Uterus (tissue), 2 donors: ENCODE measurements at regions not wholly inside any gene's neighbourhood (a gene's known extent, or its start where the extent isn't known, plus 50 kb on each side); places are given as distances from the start of the nearest gene placed in this dataset.

Experiments
- POLR2A ChIP-seq, 2 donors: fragments of 450-650 bp; IDR thresholded peaks; one replicate each; pipeline ENCODE4 v1.6.1; 2016; ENCODE audit warnings: antibody characterized with exemption in 2 of 2, mild to moderate bottlenecking in 1 of 2, moderate library complexity in 1 of 2
- TF ChIP-seq, protein P1 (sequence below), 4 experiments: fragments of 200-600 bp in 2 of 4; fragments of 450-650 bp in 2 of 4; sonication (generic) in 2 of 4; IDR thresholded peaks; one replicate each; pipeline ENCODE4 v1.5.1; 2016 to 2019; ENCODE audit warnings: antibody characterized with exemption in 4 of 4, mild to moderate bottlenecking in 2 of 4, moderate library complexity in 1 of 4

GRCh38 chr10:78298835-78299234 lies 265.2 kb downstream of the RPS24 start:
- TF ChIP-seq, protein P1, sequence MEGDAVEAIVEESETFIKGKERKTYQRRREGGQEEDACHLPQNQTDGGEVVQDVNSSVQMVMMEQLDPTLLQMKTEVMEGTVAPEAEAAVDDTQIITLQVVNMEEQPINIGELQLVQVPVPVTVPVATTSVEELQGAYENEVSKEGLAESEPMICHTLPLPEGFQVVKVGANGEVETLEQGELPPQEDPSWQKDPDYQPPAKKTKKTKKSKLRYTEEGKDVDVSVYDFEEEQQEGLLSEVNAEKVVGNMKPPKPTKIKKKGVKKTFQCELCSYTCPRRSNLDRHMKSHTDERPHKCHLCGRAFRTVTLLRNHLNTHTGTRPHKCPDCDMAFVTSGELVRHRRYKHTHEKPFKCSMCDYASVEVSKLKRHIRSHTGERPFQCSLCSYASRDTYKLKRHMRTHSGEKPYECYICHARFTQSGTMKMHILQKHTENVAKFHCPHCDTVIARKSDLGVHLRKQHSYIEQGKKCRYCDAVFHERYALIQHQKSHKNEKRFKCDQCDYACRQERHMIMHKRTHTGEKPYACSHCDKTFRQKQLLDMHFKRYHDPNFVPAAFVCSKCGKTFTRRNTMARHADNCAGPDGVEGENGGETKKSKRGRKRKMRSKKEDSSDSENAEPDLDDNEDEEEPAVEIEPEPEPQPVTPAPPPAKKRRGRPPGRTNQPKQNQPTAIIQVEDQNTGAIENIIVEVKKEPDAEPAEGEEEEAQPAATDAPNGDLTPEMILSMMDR (IDR thresholded peaks at IDR 0.05), result no peak
- TF ChIP-seq POLR2A (IDR thresholded peaks at IDR 0.05), result no peak
